ENCODE measurements at regions not wholly inside any gene's neighbourhood (a gene's known extent, or its start where the extent isn't known, plus 50 kb on each side); places are given as distances from the start of the nearest gene placed in this dataset.
"Not testable (repeated sequence)": the region's sequence is repeated elsewhere in the genome, so short reads cannot be mapped to it uniquely, and the experiment has no call there.

GRCh38 chr4:137934911-137935310, 307.2 kb downstream of the SLC7A11 start:
- H3K9me3 ChIP-seq (ENCODE audit: control insufficient read depth, insufficient read depth, low read length) = no peaks in the 10 kb centered on the region
- no peaks in the 10 kb centered on the region for H3K36me3 ChIP-seq (ENCODE audit: insufficient read depth, low read length)
- H3K4me1 ChIP-seq (ENCODE audit: insufficient read depth, low read length) = no peaks in the 10 kb centered on the region
- H3K9ac ChIP-seq (ENCODE audit: low read depth, low read length) = no peak overlapping the region

- Histone ChIP-seq H3K36me3 (ENCODE audit: insufficient read depth, low read length) (no peaks in the 10 kb centered on the region), H3K9ac (ENCODE audit: low read depth, low read length) (no peak overlapping the region), H3K4me1 (ENCODE audit: insufficient read depth, low read length) (no peaks in the 10 kb centered on the region), H3K9me3 (ENCODE audit: control insufficient read depth, insufficient read depth, low read length) (no peaks in the 10 kb centered on the region)
Measured at GRCh38 chr4:137934046-137934445, 308.1 kb downstream of the SLC7A11 start.

DNA sequence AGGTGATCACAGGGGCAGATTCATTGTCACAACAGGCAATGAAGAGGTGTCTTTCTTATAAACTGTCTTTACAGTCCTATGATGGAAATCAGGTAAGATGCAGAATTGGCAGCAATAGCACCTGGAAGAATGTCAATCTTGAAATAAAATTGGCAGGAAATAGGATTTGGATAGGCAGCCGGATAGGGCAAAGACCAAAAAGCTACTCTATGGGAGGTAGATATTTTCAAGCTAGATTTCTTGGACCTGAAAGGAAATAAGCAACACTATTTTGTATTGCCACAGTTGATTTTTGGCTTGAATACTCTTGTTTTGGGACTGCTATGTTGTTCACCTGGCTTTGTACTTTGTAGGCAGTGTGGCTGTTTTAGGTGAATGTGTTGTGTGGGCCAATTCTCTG, 314.2 kb downstream of the SLC7A11 start:
- Histone ChIP-seq H3K9ac (ENCODE audit: low read depth, low read length) (no peak overlapping the region), H3K9me3 (ENCODE audit: control insufficient read depth, insufficient read depth, low read length) (peaks cover 2% of the 10 kb centered on the region; the same call in 1 of the 2 replicates), H3K4me1 (ENCODE audit: insufficient read depth, low read length) (no peaks in the 10 kb centered on the region), H3K36me3 (ENCODE audit: insufficient read depth, low read length) (no peaks in the 10 kb centered on the region)

GRCh38 chr4:137923494-137923893, 318.7 kb downstream of the SLC7A11 start:
- H3K9ac ChIP-seq (ENCODE audit: low read depth, low read length) = no peak overlapping the region
- peaks cover 2% of the 10 kb centered on the region; the same call in 1 of the 2 replicates for H3K9me3 ChIP-seq (ENCODE audit: control insufficient read depth, insufficient read depth, low read length)
- no peaks in the 10 kb centered on the region for H3K4me1 ChIP-seq (ENCODE audit: insufficient read depth, low read length)
- no peaks in the 10 kb centered on the region for H3K36me3 ChIP-seq (ENCODE audit: insufficient read depth, low read length)

GRCh38 chr4:137922721-137923120, 319.4 kb downstream of the SLC7A11 start:
- Histone ChIP-seq H3K4me1 (ENCODE audit: insufficient read depth, low read length) (no peaks in the 10 kb centered on the region), H3K9ac (ENCODE audit: low read depth, low read length) (no peak overlapping the region), H3K9me3 (ENCODE audit: control insufficient read depth, insufficient read depth, low read length) (peaks cover 2% of the 10 kb centered on the region; the same call in 1 of the 2 replicates), H3K36me3 (ENCODE audit: insufficient read depth, low read length) (no peaks in the 10 kb centered on the region)

DNA sequence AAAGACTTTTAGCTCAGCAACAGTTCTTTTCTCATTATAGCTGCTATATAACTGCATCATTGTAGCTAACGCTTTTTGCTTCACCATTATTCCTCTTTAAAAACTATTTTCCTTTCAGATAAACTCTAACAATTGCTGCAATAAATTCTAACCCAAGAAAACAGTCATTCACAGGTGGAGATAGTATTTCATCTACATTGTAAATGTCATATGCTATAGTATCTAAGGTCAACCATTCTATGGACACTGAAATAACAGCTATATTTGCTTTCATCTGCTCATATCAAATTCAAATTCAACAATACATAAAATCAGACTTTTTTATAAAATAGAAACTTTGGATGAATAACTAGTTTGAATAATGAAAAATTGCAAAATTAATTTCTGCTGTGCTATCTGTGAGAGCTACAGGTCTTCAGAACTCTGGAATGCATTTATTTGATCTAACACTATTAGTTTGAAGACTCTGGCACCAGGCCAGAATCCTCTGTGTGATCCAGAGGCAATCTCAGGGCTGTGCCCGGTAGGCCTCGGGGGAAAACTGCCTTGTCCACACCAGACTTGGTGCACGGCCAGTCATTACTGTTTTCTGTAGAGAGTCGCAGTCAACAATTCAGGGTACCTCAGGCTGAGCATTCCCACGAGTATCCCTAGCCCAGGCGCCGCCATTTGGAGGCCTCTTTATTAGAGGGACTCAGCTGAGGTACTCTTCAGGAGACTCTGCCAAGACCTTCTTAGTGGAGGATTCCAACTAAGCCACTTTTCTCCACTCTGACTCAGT, 332.4 kb downstream of the SLC7A11 start:
- no peak overlapping the region for H3K9ac ChIP-seq (ENCODE audit: low read depth, low read length)
- H3K4me1 ChIP-seq (ENCODE audit: insufficient read depth, low read length) = peaks cover 6% of the 10 kb centered on the region; the same call in 1 of the 2 replicates
- H3K36me3 ChIP-seq (ENCODE audit: insufficient read depth, low read length) = no peaks in the 10 kb centered on the region
- no peaks in the 10 kb centered on the region for H3K9me3 ChIP-seq (ENCODE audit: control insufficient read depth, insufficient read depth, low read length)

DNA sequence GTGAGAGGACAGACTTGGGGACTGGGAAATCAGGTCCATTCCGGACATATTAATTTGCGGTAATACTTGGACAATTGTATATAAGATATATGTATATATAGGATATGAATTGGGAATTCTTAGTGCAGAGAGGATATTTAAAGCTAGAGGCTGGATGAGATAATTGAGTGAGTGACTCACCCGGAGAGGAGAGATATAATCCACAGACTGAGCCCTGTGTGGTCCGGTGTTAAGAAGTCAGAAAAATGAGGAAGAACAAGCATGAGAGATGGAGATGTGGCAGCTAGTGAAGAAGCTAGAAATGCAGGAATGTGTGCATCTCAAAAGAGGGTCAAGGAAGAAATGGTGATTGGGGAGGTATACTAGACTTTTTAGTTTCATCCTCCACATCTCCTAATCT, 336.2 kb downstream of the SLC7A11 start:
- Histone ChIP-seq H3K36me3 (ENCODE audit: insufficient read depth, low read length) (no peaks in the 10 kb centered on the region), H3K4me1 (ENCODE audit: insufficient read depth, low read length) (peaks cover 6% of the 10 kb centered on the region; the same call in 1 of the 2 replicates), H3K9ac (ENCODE audit: low read depth, low read length) (no peak overlapping the region), H3K9me3 (ENCODE audit: control insufficient read depth, insufficient read depth, low read length) (peaks cover 3% of the 10 kb centered on the region; the same call in 1 of the 2 replicates)

DNA sequence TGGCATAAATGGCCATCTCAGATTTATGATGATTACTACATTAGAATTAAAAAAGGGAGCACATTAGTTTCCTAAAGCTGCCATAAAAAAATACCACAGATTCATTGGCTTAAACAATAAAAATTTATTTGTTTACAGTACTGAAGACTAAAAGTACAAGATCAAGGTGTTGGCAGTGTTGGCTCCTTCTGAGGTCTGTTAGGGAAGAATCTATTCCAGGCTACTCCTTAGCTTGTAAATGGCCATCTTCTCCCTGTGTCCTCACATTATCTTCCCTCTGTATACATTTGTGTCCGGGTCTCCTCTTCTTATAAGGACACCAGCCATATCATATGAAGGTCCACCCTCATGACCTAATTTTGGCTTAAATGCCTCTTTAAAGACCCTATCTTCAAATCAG, 341.0 kb downstream of the SLC7A11 start:
- H3K9ac ChIP-seq (ENCODE audit: low read depth, low read length) = no peak overlapping the region
- no peaks in the 10 kb centered on the region for H3K36me3 ChIP-seq (ENCODE audit: insufficient read depth, low read length)
- H3K9me3 ChIP-seq (ENCODE audit: control insufficient read depth, insufficient read depth, low read length) = peaks cover 3% of the 10 kb centered on the region; the same call in 1 of the 2 replicates
- no peaks in the 10 kb centered on the region for H3K4me1 ChIP-seq (ENCODE audit: insufficient read depth, low read length)

DNA sequence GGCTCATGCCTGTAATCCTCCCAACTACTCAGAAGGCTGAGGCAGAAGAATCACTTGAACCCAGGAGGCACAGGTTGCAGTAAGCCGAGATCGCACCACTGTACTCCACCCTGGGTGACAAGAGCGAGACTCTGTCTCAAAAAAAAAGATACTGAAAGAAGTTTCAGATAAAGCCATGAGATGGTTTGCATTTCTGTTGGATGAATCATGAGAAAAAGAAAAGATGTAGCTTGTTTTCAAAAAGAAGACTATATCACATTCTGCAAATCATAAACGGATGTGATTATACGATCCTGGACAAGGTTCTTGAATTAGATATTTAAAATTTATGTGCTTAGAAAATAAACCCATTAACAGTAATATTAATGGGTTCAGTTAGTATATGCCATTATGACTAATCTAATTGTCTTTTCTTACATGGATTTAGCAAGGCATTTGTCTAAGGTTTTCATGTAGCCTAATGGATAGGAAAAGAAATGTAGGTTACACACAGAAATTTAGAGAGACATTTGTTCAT, 345.9 kb downstream of the SLC7A11 start:
- Histone ChIP-seq H3K4me1 (ENCODE audit: insufficient read depth, low read length) (0 out of 2 replicates have a peak, but pooled peaks cover 6% of the 10 kb centered on the region), H3K9ac (ENCODE audit: low read depth, low read length) (no peak overlapping the region), H3K36me3 (ENCODE audit: insufficient read depth, low read length) (no peaks in the 10 kb centered on the region)

DNA sequence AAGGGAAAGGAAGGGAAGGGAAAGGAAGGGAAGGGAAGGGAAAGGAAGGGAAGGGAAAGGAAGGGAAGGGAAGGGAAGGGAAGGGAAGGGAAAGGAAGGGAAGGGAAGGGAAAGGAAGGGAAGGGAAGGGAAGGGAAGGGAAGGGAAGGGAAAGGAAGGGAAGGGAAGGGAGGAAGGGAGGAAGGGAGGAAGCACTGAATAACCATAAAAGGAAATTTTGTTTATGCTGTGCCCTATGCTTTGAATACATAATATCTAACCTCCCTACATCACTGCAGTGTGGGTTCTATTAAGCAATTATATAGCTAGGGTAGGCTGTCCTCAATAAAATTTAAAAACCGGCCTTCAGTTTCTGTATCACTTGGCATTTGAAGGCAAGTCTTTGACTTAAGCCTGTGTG, 346.6 kb downstream of the SLC7A11 start:
- H3K9ac ChIP-seq (ENCODE audit: low read depth, low read length); H3K4me1 ChIP-seq (ENCODE audit: insufficient read depth, low read length); H3K9me3 ChIP-seq (ENCODE audit: control insufficient read depth, insufficient read depth, low read length); H3K36me3 ChIP-seq (ENCODE audit: insufficient read depth, low read length): not testable (repeated sequence)

More for the DNA sequence above, 345.9 kb downstream of the SLC7A11 start:
- H3K9me3 ChIP-seq (ENCODE audit: control insufficient read depth, insufficient read depth, low read length) = no peaks in the 10 kb centered on the region

- H3K9ac ChIP-seq (ENCODE audit: low read depth, low read length) = no peak overlapping the region
- H3K36me3 ChIP-seq (ENCODE audit: insufficient read depth, low read length) = no peaks in the 10 kb centered on the region
- H3K9me3 ChIP-seq (ENCODE audit: control insufficient read depth, insufficient read depth, low read length) = no peaks in the 10 kb centered on the region
- 0 out of 2 replicates have a peak, but pooled peaks cover 6% of the 10 kb centered on the region for H3K4me1 ChIP-seq (ENCODE audit: insufficient read depth, low read length)
Measured at GRCh38 chr4:137892134-137892533, 350.0 kb downstream of the SLC7A11 start.

DNA sequence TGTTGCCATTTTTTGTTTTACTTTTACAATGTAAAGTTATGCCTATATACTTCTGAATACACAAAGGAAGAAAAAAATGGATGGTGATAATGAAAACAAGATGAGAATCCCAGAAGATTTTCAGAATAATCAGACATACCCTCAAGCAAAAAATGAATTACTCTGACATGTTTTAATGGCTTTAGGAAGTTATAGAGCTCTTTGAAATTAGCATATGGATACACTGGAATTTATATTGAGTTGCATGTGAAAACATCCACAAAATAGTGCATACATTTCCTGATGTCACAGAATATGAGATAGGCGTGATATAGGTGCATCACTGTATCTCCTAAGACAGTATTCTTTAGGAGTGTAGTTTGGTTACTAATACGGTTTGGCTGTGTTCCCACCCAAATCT, 351.3 kb downstream of the SLC7A11 start:
- Histone ChIP-seq H3K9ac (ENCODE audit: low read depth, low read length) (no peak overlapping the region), H3K9me3 (ENCODE audit: control insufficient read depth, insufficient read depth, low read length) (no peaks in the 10 kb centered on the region), H3K4me1 (ENCODE audit: insufficient read depth, low read length) (0 out of 2 replicates have a peak, but pooled peaks cover 6% of the 10 kb centered on the region), H3K36me3 (ENCODE audit: insufficient read depth, low read length) (no peaks in the 10 kb centered on the region)

- Histone ChIP-seq H3K36me3 (ENCODE audit: insufficient read depth, low read length) (no peaks in the 10 kb centered on the region), H3K4me1 (ENCODE audit: insufficient read depth, low read length) (no peaks in the 10 kb centered on the region), H3K9ac (ENCODE audit: low read depth, low read length) (no peak overlapping the region), H3K9me3 (ENCODE audit: control insufficient read depth, insufficient read depth, low read length) (0 out of 2 replicates have a peak, but pooled peaks cover 3% of the 10 kb centered on the region)
Measured at GRCh38 chr4:137881641-137882040, 349.3 kb upstream of the PCDH18 start.

- not testable (repeated sequence) for H3K4me1 ChIP-seq (ENCODE audit: insufficient read depth, low read length); H3K36me3 ChIP-seq (ENCODE audit: insufficient read depth, low read length); H3K9me3 ChIP-seq (ENCODE audit: control insufficient read depth, insufficient read depth, low read length); H3K9ac ChIP-seq (ENCODE audit: low read depth, low read length)
Measured at GRCh38 chr4:137868067-137868466, 335.8 kb upstream of the PCDH18 start.

DNA sequence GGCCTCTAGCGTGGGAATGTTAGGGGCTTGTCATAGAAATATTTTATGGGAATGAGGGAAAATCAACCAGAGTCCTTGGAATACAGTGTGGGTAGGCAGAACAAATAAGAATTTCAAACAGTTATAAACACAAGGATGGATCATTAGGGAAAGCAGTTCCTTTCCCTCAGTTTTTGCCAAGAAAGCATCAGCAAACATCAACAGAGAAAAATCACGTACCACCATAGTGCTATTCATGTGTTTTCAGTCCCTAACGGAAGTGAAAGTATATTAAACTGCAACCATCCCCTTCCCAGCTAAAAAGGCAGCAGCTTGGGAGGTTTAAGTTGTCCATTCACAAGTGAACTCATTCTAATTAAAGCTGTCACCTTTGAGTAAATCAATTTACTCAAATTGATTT, 334.4 kb upstream of the PCDH18 start:
- no peak overlapping the region for H3K9ac ChIP-seq (ENCODE audit: low read depth, low read length)
- no peaks in the 10 kb centered on the region for H3K36me3 ChIP-seq (ENCODE audit: insufficient read depth, low read length)
- H3K4me1 ChIP-seq (ENCODE audit: insufficient read depth, low read length) = no peaks in the 10 kb centered on the region
- no peaks in the 10 kb centered on the region for H3K9me3 ChIP-seq (ENCODE audit: control insufficient read depth, insufficient read depth, low read length)

All from ES-I3 (cell line).